DMS 273 (cell line): ENCODE measurements at regions not wholly inside any gene's neighbourhood (a gene's known extent, or its start where the extent isn't known, plus 50 kb on each side); places are given as distances from the start of the nearest gene placed in this dataset.

ENCODE experiments used
- DNase-seq: peaks from one replicate; lab custom pipeline; 2025; ENCODE audit not compliant: unreplicated experiment; lab: John Stamatoyannopoulos, UW

DNA sequence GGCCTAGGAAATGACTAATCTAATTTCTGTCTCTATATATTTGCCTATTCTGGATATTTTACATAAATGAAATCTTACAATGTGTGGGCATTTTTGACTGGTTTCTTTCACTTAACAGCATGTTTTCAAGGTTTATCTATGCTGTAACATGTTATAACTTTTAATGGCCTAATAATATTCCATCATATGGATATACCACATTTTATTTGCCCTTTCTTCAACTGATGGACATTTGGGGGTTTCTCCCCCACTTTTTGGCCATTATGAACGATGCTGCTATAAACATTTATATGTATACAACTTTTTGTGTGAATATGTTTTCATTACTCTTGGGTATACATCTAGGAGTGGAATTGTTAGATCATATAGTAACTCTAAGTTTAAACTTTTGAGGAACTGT lies 357.3 kb upstream of the ADAMTS9 start:
- no peak for DNase-seq

DNA sequence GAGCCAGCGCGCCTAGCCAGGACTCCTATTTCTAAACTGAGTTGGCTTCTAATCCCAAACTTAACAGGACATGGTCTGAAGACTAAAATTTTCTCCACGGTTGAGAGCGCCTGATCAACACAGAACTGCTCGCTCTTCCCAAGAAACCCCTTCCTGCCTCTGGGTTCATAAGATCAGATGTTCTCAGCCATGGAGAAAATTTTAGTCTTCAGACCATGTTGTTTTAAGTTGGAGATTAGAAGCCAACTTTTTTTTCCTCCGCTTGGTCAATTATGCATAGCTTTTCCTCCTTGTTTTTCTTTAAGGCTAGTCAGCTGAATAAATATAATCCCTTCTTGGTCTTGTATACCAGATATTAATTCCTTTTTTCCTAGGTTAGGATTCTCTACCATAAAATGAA lies 356.6 kb upstream of the ADAMTS9 start:
- no peak for DNase-seq

DNA sequence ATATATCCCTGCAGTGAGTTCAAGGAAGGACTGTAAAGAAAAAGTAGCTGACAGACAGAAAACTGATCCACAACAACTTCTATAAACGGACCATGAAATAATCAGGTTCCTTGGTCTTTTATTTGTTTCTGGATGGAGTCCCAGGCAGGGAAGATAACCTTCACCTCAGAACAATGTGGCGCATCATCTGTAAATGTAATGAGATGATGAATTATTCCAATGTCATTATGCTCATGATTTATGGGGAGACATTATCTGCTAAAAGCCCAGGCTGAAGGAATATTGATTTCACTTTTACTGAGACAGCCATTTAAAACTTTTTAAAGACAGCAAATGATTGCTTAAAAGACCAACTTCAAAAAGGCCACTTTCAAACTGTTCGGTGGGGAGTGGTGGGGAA lies 354.9 kb upstream of the ADAMTS9 start:
- no peak for DNase-seq

DNA sequence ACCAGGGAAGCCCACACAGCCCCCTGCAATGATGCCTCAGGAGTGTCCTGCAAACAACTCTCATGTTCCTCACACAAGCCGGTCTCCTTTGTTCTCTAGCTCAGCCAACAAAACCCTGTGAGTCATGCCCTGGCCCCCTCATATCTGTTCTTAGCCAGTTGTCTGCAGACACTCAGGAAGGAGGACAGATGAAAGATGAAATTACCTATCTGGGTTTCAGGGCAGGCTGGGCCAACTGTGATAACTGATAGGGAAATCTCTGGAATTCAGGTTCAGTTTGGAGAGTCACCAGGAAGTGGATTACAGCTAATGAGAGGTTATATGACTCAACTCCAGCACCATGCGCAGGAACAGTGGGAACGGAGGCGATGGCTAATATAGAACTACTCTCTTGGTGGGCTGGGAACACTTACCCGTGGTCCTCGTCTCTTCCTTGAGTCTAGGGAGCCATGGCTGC lies 352.0 kb upstream of the ADAMTS9 start:
- DNase-seq: no peak

DNA sequence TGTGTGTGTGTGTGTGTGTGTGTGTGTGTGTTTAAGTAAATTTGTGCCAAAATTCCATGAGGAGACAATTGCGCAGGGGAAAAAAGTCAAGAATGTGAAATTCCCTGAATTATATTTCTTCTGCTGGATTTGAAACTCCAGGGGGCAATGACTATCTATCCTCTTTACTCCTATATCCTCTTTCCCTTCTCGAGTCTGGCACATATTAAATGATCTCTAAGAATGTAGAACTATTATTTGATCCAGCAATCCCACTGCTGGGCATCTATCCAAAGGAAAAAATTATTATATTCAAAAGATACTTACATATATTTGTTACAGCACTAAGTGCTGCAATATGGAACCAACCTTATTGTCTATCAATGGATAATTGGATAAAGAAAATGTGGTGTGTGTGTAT lies 350.1 kb upstream of the ADAMTS9 start:
- no peak for DNase-seq

DNA sequence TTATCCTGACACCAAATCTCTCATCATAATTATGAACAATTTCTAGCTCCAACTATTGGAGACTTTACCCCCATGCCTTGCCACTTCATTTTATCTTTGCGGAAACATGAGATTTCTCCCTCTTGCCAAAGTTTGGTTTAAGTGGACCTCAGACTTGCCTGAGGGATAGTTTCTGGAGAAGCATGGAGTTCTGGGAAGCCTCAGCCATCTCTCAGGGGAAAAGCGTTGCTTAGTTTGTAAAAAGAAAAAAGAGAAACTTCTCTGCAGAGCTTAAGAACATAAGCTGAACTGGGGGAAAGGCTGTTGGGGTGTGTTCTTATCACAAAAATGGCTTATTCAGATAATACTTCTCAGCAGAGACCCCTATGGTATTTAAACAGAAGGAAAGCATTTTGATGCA lies 347.4 kb upstream of the ADAMTS9 start:
- no peak for DNase-seq

DNA sequence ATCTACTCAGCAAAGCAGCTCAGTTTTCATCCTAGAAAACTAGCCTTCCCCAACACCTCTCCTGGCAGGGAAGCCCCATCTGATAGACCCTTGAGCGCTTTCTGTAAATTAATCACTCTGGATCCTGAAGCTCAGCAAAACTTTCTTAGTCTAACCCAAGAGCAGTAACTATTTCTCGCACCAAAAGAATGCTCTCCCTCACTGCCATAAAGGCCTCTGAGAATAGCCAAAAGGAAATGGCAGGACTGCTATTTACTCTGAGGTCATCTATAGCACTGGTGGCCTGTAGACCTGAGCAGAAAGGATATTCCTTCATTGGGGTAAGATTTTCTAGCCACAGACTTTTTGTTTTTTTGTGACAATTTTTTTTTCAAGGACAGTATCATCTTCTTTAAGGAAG lies 345.8 kb upstream of the ADAMTS9 start:
- DNase-seq: no peak

DNA sequence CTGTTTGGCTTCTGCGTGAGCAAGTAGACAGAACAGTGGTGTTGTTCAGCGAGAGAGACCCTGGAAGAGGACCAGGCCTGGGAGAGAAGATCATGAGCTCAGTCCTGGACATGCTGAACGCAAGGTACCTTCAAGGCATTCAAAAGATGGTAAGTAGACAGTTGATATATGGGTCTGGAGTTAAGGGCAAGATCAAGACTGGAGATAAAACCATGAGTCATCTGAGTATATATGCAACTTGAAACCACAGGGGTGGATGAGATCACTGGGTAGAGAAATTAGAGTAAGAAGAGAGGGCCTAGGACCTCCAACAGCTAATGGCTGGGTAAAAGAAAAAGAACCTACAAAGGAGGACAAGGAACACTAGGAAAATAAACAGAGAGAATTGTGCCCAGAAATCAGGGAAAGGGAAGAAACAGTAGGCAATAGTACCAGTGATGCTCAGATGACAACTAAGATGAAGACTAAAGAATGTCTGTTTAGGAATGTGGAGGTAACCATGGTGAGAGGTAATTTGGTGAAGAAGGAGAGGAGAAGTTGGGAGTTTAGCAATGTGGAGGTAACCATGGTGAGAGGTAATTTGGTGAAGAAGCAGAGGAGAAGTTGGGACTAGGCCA lies 343.2 kb upstream of the ADAMTS9 start:
- peak; percentile 1 for DNase-seq

DNA sequence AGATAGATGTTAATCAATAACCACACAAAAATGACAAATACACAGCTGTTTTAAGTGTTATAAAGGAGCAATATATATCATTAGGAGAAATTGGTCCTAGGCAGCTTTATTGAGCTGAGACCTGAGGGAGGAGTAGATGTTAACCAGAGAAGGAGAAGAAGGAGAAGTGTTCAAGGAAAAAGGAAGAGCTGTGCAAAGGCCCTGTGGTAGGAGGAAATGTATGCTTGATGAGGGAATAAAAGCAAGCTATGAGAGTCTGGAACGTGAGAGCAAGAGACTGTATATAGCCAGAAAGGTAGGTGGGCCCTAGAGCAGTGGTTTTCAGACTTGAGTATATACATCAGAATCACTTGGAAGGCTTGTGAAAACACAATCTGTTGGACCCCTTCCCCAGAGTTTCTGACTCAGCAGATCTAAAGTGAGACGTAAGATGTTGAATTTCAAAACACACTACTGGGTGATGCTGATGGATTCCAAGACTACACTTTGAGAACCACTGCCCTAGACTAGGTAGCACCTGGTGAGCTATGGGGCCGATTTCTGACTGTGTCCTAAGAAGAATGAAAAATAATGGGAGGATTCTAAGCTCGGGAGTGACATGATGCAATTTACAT lies 342.3 kb upstream of the ADAMTS9 start:
- no peak for DNase-seq

DNA sequence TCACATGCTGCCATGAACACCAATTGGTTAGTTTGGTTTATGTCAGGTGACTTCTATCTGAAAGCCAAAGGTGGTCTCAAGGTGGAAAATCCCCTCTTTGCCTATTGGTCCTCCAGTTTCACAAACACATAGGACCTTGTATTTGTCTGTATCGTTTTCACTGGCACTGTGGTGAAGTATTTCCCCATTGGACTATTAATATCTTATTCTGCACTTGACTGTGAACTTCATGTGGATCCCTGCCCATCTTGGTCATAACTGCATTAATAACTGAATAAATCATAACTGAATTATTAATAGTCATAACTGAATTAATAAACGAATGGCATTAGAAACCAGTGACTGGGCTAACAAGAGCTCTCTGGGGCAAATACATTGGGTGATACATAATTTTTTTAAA lies 341.3 kb upstream of the ADAMTS9 start:
- DNase-seq: no peak

DNA sequence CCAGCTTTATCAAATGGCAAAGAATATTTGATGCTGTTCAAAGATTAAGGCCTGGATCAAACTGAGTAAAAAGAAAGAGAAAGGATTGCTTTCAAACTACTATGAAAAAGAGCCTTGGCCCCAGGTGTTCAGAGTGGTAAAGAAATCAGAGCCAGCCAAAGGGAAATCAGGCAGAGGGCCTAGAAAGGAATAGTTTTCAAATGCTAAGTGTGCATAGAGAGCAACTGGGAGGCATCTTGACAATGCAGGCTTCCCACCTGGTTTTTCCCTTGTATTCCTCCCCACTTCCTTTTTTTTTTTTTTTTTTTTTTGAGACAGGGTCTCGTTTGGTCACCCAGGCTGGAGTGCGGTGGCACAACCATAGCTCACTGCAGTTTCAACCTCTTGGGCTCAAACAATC lies 340.2 kb upstream of the ADAMTS9 start:
- DNase-seq: no peak

DNA sequence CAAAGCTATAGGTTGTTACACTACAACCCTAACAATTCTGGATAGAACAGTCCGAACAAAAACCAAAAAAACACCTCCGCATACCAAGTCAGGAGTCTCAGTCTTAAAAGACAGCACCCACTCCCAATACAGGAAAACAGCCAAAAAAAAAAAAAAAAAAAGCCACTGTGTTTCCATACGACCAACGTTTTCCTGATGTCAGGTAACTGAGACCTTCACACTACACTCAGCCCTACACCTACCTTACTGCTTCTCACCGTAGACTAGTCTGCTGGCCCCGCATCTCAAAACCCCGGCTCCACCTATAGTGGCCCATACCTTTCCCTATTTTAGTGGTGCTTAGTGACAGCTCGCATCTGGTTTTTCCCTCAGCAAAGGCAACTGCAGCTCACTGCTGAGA lies 339.5 kb upstream of the ADAMTS9 start:
- DNase-seq: no peak

DNA sequence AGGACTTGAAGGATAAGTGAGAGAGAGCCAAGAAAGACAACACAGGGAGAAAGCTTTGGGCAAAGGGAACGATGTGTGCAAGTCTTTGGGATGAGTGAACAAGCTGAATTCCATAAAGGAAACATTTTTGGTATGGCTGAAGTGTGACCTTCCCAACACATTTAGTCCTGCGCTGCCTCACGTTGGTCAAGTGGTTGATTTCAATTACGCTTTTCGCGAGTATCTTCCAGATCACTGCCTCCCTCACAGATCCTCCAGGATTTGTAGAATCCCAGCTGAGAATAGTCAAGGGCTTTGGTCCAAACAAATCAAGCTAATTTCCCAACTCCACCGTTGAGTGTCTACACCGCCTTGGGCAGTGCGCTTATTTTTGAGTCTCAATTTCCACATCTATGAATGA lies 338.4 kb upstream of the ADAMTS9 start:
- peak; percentile 3 for DNase-seq

DNA sequence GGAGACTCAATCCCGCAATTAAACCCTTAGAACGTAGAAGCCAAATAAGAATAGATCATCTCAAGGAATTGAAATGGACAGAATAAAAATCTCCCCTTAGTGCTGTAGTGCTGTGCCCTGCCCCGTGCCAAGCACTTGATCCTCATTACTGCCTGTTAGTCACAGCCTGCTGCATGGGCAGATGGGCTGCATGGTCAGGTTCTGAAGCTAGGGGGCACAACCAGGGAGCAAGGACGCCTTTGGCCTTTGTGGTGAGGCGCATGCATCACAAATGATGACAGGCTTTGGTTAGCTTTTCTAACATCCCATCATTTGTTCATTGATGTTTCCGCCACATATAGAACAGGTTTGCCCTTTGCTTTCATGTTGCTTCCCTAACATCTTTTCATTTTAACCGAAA lies 336.3 kb upstream of the ADAMTS9 start:
- DNase-seq: no peak

DNA sequence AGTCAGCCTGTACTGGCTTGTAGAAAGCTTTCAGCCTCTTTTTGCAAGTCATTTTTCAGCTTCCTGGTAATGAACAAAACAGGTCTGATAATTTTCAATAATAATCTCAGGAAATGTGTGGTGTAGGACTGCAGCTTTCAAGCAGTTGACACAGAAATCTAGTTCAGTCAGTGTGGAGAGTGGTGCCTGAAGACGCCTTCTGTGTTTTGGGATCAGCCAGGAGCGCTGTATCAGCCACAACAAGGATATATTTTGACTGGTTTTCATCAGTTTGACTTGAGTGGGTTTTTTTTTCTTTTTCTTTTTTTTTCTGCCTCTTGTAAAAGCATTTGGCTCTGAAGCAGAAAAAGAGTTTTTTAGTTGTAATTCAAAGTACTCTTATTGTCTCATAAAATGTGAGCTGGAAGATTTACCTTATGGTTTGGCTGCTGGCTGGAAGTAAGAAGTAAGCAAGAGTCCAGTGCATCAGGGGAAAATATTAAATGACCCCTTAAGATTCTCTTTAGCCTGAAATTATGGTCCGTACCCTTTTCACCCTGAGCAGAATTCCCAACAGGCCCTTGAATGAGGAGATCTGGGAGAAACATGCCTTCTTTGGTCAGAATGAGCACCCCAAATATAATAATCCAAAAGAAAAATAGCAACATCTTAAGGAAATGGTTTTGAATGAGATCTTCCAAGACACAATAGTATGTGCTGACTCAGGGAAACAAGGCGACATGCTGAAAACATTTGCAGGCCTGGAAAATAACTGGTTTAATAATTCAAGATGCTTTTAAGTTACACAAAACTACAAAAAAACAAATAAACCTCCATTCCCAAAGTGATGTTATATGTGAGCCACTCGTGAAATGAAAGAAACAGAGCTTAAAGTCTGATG lies 332.7 kb upstream of the ADAMTS9 start:
- no peak for DNase-seq

DNA sequence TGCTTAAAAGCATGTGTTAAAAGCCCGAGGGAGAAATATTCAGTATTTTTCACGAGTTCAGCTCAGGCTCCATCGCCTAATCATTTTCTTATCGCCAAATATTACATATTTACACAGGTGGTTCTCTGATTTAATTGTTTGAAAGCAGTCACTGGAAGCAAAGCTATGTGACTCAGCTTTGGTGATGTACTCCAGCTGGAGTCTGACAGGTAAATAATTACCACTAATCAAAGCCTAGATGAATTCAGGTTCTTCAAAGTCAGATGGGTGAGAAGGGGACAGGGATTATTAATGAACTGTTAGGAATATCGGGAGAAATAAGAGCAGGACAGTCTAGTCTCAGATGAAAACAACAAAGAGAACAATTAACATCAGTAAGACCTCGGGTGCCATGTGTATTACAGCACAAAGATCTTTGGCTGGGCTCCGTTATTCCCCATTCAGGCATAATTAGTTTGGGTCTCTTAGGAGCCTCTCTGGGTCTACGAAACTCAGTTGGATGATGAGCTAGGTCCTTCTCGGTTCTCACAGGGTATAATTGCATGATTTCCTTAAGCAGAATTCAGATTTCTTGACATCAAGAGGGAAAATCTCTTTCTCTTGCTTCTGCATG lies 331.7 kb upstream of the ADAMTS9 start:
- no peak for DNase-seq

DNA sequence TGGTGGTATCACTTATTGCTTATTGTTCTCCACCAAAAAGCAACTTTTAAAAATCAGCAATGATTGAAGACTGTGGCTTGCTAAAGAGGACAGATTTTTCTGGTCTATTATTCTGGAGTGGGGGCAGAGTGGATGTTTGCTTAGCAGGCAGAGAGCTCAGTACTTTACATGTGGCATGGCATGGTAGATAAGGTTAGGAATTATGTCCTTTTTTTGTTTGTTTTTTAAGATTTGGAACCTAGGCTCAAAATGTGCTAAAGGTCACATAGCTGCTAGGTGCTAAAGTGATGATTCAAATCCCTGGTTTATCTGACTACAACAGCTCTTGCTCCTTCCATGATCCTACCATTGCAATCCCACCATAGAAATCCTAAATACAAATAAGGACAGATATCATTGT lies 331.0 kb upstream of the ADAMTS9 start:
- DNase-seq: no peak

DNA sequence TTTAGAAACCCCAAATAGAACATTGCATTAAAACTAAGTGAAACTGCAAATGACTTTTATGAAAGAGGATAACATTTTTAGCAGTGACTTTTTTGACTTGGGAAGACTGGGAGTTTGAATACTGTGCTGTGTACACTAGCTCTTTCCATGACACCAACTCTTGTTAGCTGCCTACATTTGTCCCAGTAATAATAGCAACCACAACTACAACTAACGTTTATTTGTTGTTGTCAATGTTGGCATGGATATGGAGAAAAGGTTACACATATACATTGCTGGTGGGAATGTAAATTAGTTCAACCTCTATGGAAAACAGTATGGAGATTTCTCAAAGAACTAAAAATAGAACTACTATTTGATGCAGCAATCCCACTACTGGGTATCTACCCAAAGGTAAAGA lies 329.6 kb upstream of the ADAMTS9 start:
- DNase-seq: no peak

DNA sequence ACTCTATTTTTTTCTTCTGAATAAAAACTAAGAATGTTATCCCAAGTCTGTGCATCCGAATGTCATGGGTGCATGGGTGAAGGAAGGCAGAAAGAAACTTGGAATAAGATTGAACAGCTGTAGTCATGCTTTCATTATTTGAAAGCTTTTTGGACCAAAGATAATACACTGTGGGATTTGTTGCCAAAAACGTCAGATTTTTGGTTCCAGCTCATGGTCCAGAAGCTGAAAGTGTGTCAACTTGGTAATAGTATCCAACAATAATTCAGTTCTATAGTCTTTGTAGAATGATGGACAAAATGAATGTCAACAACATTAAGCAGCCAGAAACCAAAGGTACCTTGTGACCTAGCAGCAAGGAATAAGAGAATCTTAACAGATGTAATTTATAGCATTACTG lies 327.9 kb upstream of the ADAMTS9 start:
- no peak for DNase-seq

DNA sequence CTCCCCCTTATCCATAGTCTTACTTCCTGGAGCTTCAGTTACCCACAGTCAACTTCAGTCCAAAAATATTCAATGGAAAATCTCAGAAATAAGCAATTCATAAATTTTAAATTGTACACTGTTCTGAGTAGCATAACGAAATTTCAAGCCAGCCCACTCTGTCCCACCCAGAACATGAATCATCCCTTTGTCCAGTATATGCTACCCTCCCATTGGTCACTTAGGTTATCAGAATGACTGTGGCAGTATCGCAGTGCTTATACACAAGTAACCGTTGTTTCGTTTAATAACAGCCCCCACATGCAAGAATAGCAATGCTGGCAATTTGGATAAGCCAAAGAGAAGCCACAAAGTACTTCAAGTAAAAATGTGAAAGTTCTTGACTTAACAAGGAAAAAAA lies 325.3 kb upstream of the ADAMTS9 start:
- DNase-seq: no peak

DNA sequence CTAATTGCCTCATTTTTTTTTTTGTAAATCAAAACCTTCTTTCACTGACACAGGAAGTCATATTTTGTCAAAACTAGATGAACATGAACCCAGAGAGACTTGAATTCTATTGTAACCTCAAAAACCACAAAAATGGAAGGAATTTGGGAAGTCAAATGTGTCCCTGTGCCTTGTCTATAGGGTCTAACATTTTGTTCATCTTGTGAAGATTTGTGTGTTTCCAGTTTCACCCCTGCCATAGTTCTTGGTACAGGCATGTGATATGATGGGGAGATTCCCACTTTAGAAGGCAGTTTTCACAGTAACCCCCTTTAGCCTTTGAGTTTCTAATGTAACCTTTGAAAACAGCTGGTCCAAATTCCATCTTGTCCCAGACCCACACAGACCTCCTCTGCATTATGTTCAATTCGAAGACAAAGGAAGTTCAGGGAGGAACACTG lies 318.5 kb upstream of the ADAMTS9 start:
- no peak for DNase-seq

DNA sequence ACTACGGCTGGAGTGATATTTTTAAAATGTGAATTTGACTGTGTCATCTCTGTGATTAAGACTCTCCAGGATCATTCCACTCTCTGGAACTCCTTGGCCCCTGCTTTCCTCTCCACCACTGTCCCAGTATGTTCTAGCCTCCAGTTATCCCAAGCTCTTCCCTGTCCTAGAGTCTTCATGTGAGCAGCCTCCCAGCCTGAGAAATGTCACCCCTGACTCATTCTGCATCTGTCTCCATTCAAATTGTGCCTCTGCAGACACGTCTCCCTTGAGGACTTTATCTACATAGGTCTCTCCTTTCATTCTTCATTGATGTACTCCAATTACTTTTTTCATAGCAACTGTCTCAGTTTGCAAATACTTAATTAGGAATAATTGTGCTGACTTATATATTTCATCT lies 317.7 kb upstream of the ADAMTS9 start:
- no peak for DNase-seq
